GM18868 (cell line): ENCODE measurements at regions not wholly inside any gene's neighbourhood (a gene's known extent, or its start where the extent isn't known, plus 50 kb on each side); places are given as distances from the start of the nearest gene placed in this dataset.
"Not testable (repeated sequence)": the region's sequence is repeated elsewhere in the genome, so short reads cannot be mapped to it uniquely, and the experiment has no call there.

Experiments used
- ATAC-seq: cut with Tn5 transposase; IDR thresholded peaks from one replicate; pipeline ENCODE4 v1.9.1; 2021; ENCODE audit warnings: mild to moderate bottlenecking, moderate library complexity; ENCODE audit not compliant: unreplicated experiment

- no peak for ATAC-seq
Observed at GRCh38 chr11:39462506-39462905, 1996.9 kb downstream of the LRRC4C start.

DNA sequence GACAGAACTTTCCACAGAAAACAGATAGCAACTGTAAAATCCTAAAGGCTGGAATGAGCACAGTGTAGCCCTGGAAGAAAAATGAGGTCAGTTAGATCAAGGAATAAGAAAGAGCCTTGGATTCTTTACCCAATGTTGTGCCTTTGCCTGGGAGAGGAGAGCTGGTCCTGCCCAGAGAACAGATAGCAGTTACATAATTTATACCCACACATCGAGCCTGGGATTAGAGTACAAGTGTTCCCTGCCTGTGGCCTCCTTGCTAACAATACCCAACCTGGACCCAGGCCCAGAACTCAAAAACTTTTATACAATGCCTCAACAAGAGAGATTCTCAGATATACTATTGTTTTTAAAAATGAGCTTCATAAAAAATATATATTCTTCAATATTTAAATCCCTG is 1998.4 kb downstream of the LRRC4C start:
- ATAC-seq: no peak

- ATAC-seq: no peak
Observed at GRCh38 chr11:39459606-39460005, 1999.8 kb downstream of the LRRC4C start.

DNA sequence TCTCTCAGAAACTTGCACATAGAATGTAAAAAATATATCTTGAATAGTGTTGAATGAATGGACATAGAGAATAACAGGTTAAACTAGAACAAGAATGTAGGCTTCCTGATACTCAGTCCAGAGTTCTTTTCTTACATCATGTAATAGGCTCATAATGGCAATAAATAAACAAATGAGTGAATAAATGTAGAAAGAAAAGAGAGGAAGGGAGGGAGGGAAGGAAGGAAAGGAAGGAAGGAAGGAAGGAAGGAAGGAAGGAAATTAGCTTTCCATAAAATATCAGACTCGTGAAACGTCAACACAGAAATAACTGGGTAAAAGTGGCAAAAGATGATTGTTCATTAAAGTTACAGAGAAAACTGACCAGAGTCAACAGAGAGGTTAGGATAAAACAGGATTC is 2001.0 kb downstream of the LRRC4C start:
- no peak for ATAC-seq

GRCh38 chr11:39443424-39444022 is 2015.9 kb downstream of the LRRC4C start:
- ATAC-seq: no peak

DNA sequence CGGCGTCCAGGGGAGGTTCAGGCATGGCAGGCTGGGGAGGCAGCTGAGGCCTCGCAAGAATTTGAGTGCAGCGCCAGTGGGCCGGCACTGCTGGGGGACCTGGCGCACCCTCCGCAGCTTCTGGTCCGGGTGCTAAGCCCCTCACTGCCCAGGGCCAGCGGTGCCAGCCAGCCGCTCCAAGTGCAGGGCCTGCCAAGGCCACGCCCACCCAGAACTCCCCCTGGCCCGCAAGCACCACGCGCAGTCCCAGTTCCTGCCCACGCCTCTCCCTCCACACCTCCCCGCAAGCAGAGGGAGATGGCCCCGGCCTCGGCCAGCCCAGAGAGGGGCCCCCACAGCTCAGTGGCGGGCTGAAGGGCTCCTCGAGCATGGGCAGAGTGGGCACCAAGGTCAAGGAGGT is 2017.3 kb downstream of the LRRC4C start:
- ATAC-seq: no peak

DNA sequence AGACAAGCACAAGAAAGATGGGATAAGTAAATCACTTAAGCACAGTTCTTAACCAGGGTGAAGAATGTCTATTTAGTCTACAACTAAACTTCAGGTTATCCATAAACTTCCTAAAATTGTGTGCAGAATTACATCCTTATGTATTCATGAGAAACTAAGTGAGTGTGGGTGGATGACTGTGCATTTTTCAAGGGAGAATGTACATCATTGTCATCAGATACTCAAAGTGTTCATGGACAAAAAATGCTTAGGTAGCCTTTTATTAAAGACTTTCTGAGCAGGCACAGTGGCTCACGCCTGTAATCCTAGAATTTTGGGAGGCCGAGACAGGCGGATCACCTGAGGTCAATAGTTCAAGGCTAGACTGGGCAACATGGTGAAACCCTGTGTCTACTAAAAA is 2023.8 kb downstream of the LRRC4C start:
- ATAC-seq: no peak

- ATAC-seq: no peak
Observed at GRCh38 chr11:39434466-39434865, 2025.0 kb downstream of the LRRC4C start.

GRCh38 chr11:39432929-39433328 is 2026.5 kb downstream of the LRRC4C start:
- no peak for ATAC-seq

DNA sequence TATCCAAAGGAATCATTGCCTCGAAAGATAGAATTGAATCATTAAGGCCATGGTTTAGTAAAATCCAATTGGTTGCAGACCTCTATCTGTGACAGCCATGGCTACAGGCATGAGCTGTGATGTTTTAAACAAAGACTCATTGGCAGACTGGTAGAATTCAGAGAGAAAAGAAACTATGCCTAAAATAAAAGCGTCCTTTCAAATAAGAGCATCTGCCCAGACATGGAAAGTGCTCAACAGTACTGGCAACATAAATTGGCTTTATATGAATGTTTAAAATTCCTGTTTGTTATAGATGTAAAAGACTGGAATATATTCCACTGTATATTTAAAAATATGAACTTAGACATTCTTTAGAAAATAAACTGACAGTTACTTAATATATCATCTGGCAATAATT is 2034.2 kb downstream of the LRRC4C start:
- no peak for ATAC-seq

- no peak for ATAC-seq
Observed at GRCh38 chr11:39412117-39412516, 2047.3 kb downstream of the LRRC4C start.

DNA sequence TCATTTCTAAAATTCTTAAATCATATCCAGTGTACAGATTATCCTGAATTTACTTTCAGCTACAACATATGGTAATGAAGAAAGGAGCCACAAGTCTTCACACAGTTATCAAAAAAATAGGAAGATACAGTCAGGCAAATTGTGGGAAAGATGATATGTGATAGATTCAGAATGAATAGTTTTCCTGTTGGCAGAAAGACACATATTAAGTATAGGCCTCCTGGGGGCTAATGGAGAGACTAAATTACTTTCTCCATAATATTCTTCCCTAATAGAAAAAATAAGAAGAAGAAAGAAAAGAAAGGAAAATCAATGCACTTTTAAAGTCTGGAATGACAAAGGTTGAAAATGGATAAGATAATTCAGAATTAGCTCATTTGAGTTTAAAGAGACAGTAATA is 2073.5 kb downstream of the LRRC4C start:
- ATAC-seq: no peak

DNA sequence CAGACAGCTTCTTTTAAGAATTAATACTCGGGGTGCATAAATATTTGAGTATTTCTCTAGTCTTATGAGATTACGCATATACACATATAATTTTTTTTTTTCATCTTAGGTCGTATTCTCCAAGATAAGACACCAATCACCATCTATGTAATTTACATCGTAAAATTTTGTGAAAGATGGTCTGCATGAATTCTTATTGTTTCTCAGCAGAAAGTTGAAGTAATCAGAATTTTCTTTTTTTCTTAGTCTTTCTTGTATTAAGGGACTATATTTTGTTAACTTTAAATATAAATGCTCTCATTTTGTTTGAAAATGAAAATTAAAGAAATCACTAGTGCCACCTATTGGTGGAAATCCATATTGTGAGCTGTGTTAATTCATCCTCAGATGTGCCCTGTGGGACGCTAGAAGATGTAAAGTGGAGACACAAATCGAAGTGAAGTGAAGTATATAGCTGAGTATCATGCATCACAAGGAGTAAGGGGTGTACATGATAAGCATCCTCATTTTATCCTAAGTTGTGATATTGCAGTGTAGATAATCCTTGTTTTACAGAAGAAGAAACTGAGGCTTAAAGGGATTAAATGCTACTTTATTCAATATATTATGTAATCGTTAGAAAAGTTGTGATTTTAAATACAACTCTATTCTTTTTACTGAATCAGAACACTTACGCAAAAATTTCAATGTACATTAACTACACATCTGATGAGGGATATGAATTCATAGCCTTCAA is 2084.3 kb downstream of the LRRC4C start:
- ATAC-seq: peak; percentile 69

DNA sequence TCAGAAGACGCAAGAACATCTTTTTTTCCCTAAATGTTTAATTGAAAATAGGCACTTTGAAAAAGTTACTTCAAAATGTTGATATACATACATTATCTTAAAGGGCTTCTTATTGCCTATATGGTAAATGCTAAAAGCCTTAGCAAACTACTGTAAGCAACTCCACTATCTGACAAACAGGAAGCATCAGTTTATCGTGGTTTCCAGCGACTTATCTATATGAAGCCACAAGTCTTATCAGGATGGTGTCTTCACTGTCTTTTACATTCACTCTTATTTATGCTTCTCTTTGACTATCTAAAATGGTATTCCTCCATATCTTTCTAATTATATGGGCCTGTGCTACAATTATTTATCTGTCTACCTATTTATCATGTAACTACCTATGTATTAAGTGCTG is 2091.9 kb downstream of the LRRC4C start:
- no peak for ATAC-seq

DNA sequence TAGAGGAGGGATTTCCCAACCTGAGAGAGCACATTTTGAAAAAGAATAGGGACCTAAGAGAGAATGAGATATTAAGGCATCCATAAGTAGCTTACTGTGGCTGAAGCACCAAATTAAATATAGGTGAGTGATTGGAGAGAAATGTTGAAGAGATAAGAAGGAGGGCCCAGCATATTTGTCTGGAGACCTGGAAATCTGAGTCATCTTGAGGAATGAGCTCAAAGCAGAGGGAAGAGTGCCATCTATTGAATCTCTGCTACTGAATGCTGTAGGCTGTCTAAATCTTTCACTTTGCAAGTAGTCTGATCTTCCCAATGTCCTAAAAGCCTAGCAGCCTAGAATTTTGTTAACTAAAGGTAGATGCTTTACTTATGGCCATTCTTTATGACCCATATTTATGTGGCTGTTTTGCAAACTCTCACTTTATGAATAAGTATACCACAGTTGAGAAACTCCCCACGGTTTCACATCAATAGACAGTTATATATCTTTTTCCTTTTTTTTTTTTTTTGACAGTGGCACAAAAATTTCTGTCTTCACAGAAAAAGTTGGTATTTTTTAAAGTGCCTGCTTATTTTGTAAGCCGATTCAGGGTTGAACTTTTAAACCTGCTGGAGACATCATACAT is 2093.5 kb downstream of the LRRC4C start:
- no peak for ATAC-seq

- ATAC-seq: no peak
Observed at GRCh38 chr11:39363571-39363970, 2095.9 kb downstream of the LRRC4C start.

GRCh38 chr11:39361557-39361956 is 2097.9 kb downstream of the LRRC4C start:
- ATAC-seq: no peak

DNA sequence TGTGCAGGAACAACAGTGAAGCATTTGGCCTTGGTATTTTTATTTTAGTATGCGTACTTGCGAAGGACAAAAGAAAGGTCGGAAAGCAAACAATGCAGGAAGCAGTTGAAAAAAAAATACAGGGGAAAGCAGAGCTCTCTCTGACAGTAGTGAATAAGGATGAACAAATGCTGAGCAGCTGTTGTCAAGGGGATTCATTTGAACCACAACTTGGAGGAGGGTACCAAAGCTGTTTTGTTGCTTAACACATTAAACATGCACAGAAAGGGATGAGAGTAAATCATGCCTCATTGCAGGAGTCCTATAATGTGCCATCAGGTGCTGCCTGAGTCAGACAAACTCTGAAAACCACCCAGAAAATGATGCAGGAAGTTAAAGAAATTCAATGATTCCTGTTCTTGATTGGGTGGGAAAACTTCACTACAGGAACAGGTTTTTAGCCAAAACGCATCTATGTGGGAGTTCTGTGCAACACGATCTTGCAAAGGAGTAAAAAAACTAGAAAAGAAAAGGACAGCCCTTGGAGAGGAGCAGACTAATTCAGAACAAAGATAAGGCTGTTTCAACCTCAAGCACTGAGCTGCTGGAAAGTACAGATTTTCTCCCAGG is 2113.5 kb downstream of the LRRC4C start:
- ATAC-seq: no peak

DNA sequence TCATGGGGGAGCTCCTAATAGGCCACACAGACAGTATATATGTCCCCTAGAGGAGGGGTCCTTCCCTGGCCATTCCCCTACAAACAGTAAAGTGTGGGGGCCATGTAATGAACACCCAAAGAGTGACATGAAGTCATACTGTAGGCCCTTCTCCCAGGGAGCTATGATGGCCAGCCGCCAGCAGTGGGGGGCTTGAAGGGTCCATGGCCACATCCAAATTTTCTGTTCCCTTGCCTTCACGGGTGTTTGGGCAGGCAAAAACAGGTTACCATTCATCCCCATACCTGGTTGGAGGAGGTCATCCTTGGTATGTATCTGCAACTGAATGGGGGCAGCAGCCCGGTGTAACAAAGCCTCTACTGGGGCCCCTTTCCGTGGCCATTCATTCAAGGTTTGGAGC is 2118.0 kb downstream of the LRRC4C start:
- ATAC-seq: no peak

GRCh38 chr11:39333006-39333405 is 2126.4 kb downstream of the LRRC4C start:
- not testable (repeated sequence) for ATAC-seq

- no peak for ATAC-seq
Observed at GRCh38 chr11:39327302-39327701, 2132.2 kb downstream of the LRRC4C start.

- not testable (repeated sequence) for ATAC-seq
Observed at GRCh38 chr11:39311888-39312287, 2147.6 kb downstream of the LRRC4C start.
